Activated T-cell treated with anti-CD3 and anti-CD28 coated beads, Interleukin-2, amount 50 U/mL, for 1 hour (primary cell): ENCODE measurements at regions not wholly inside any gene's neighbourhood (a gene's known extent, or its start where the extent isn't known, plus 50 kb on each side); places are given as distances from the start of the nearest gene placed in this dataset.

ENCODE experiments used
- DNase-seq: peaks from one replicate; pipeline ENCODE4 v3.0.0-alpha.2; 2020

GRCh38 chr2:104561251-104561650 is 292.7 kb upstream of the POU3F3 start:
- DNase-seq = no peak

- DNase-seq = no peak
Observed at GRCh38 chr2:104562537-104562936, 291.4 kb upstream of the POU3F3 start.

GRCh38 chr2:104563398-104563996 is 290.4 kb upstream of the POU3F3 start:
- no peak for DNase-seq

DNA sequence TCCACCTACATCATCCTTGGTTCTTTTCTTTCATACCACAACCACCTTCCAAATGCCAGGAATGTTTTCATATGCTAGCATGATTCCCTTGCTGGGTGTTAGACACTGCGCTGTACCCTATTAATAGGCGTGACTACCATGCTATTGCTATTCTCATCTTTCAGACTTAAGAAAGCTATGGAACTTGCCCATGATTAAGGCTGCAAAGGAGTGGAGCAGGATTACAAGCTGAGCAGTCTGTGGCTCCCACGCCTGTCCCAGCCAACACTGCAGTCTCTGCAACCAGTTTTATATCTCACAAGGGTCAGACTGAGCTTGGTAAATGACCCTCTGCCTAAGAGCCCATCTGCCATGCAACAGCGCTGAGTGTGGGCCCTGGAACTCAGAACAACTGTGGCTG is 285.7 kb upstream of the POU3F3 start:
- no peak for DNase-seq

GRCh38 chr2:104570259-104570658 is 283.7 kb upstream of the POU3F3 start:
- no peak for DNase-seq

DNA sequence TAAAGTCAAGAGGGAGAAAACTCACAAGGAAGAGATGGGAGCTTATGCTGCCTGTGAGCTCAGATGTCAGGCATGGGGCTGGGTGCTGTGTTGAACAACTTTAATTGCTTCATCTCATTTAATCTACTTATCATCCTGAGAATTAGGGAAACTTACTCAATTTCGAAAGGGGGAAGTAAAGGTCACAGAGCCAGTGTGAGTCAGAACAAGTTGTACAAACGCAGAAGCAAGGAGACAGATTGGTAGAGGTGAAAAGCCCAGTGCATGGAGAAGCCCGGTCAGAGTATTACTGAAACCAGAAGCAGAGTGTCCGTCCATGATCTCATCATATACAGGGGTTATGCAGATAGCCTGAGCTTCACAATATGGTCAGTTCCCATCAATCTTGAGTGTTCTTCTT is 281.1 kb upstream of the POU3F3 start:
- DNase-seq = no peak

DNA sequence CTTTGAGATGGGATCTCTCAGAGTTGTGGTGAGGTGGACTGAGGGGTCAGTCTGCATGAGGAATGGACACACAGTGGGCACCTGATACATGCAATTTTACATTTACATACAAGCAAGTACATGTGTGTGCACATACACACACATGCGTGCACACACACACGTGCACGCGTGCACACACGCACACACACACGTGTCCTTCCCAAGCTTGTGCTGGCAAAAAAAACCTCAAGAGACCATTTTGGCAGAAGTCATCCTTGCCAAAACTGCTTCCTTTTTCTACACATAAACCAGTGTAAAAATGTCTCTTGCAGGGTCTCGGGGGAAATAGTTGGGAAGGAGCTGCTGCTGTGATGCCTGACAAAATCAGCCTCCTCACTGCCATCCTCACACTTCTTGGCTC is 279.5 kb upstream of the POU3F3 start:
- DNase-seq = no peak

DNA sequence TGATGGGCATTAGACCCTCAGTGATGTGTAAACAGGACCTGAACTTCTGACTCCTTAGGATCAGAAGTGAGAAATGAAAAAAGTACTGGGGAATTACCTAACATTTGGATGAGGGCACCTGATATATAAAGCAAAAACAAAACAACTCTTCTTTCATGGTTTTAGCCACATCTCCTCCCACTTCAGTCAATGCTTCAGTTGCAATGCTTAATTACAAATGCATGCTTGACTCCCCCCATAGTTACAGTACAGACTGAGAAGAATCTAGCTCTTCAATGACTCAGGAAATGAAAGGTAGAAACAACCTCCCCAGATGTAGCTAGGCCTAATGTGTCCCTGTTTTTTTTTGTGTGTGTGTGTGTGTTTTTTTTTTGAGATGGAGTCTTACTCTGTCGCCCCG is 276.8 kb upstream of the POU3F3 start:
- DNase-seq = no peak

DNA sequence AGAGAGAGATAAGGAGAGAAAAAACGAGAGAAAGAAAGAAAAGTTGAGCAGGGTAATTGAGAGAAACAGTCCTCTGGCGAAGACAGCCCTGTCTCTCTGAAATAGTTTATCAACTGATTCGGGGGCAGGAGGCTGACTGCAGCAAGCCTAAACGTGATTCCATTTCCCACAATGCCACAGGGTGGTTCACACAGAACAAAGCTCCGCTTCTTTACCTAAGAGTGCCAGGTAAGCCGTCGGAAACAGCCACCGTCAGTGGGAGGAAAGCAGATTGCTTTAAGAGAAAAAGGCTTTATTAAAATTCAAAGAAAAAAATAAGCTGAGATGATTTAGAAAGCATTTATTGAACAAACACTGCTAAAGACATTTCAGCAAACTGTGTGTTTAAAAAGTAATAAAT is 271.4 kb upstream of the POU3F3 start:
- DNase-seq = no peak

GRCh38 chr2:104583811-104584210 is 270.1 kb upstream of the POU3F3 start:
- DNase-seq = no peak

DNA sequence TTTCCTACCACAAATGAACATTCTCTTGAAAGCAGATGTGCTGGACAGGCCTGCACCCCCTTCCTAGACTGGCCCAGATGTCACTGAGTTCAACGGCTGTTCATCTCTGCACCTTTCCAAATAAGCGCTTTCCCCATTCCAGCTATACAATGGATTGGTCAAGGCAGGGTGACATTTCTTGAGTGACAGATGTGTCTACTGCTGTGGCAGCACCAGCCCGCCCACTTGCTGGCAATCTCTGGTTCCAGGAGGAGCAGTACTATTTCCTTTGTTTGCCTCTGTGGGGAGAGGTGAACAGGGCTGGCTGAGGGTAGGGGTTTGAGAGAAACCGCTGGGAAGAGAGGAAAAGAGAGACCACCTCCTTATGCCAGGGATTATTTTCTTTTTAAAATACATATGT is 269.5 kb upstream of the POU3F3 start:
- no peak for DNase-seq

GRCh38 chr2:104595576-104595975 is 258.3 kb upstream of the POU3F3 start:
- DNase-seq = no peak

- DNase-seq = no peak
Observed at GRCh38 chr2:104597942-104598341, 256.0 kb upstream of the POU3F3 start.

- no peak for DNase-seq
Observed at GRCh38 chr2:104598636-104599035, 255.3 kb upstream of the POU3F3 start.

DNA sequence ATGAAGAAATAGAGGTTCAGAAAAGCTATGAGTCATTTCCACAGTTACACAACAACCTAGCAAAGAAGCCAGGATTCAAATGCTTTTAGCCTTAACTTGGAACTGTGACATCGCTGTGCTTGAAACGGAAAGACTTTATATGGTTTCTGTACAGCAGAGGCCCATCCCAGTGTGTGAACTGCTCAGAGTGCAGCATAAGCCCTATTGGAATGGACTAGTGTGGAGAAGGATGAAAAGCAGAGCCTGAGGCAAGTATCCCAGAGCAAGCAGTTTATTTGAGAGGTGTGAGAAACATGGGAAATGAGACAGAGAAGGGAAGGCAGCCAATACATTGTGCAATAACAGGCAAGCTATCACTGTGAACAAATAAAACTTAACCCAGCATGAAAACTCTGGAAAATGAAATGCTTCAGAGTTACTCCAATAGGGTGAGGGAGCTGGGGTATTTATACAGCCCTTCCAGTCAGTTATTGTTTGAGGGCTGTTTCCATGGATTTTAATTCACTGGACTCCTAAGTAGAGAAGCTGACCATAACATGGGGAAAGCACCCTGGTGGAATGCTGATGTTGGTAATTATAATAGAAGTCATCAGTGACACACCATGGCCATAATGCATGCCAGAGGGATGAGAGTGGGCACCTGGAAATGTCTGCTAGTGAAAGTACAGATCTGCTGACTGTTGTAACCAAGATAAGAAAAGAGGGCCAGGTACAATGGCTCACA is 254.0 kb upstream of the POU3F3 start:
- DNase-seq = no peak

DNA sequence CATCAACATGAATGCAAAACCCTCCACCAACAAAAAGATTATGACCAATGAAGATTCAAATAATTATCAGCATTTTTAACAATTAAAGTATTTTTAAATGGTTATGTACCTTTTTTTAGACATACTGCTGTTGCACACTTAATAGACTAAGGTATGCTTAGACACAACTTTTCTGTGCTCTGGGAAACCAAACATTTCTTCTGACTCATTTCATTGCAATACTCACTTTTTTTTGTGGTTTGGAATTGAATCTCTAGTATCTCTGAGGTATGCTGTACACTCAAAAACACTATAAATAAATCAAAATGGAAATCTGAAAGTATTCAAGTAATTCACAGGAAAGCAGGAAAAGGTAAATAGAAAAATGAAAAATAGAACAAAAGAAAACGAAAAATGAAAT is 247.9 kb upstream of the POU3F3 start:
- no peak for DNase-seq

DNA sequence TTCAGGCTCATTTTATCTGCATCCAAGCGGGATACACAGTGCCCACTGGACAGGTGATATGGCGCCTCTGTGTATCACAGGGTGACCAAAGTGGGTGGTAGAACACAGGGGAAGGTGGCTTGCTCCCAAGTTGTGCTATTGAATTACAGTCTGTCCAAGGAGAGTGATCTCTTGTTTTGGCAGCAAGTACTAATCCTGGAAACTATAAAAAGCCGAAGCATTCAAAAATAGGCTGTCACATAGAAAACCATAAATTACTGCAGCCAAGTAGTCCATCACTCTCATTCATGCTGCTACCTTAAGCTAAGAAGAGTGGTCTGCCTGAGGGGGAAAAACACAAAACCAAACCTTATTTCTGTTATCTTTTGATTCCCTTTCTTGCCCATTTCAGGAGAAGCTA is 237.1 kb upstream of the POU3F3 start:
- no peak for DNase-seq

DNA sequence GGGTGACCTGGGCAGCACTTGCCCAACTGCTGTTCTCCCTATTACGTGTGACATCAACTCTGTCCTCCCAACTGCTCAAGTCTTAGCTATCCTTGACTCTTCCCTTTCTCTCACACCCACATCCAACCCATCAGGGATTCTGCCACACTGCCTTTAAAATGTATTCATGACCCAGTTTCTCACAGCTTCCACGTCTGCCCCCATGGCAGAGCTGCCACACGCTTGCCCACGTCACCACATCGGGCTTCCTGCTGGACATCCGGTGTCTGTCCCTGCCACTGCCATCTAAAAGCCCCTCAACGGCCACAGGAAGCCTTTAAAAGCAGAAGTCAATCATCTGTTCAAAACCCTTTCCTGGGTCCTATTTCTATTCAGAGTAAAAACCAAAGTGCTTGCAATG is 233.1 kb upstream of the POU3F3 start:
- DNase-seq = no peak

DNA sequence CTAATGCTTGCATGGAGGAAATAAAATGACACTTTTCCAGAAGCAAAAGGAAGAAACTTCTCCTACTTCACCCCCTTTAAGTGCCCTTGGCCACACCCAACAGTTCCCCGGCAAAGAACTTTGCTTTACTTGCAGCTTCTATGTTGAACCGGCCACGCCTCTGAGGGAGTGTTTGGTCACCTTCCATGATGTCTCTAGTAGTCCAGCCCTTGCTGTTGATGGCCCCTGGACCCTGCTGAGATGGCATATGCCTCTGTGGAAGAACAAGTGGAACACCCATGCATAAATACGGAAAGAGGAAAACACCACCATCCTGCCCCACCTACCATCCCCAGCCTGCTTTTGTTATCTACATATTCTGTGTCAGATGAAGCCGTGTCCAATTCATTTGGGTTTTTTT is 218.3 kb upstream of the POU3F3 start:
- DNase-seq = no peak

DNA sequence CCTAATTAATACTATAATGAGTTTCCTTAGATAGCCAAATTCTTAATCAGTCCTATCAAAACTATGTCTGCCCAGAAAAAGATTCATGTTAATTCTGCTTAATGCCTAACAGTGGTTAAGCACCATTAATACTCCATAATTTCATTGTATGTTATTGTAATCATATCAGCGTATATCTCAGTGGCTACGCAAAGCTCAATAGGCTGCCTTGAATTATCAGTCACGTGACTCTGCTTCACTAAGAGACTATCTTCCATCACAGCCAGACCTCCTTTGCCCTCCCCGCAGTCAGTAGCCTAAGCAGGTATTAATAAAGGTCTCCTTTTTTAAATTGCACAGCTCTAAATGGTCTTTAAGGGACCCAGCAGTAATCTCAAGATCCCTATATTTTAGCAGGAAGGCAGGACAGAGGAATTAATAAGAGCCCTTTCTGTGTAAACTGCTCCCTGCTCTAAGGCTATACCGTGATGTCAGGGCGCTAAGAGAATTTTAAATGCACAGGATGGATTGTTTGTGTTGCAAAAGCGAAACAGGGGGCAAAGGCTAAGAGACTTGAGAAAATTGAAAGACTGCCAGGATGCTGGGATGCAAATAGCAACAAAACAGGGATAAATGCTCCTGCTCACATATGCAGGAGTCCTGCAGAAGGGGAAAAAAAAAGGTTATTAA is 215.6 kb upstream of the POU3F3 start:
- DNase-seq = no peak

DNA sequence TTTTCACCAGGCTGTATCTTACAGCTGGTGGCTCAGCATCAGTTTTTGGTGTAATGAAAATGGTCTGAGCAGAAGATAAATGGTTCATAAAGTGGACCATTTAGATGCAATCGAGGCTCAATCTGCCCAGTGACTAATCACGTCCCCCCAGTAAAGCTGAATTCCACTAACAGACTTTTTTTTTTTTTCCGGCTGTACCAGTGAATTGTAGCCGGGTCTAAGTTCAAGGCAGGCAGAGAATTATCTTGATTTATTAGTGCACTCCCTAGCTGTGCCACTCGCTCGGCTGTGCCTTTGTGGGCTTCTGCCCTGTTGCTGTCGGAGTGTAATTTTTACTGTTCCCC is 215.1 kb upstream of the POU3F3 start:
- no peak for DNase-seq

DNA sequence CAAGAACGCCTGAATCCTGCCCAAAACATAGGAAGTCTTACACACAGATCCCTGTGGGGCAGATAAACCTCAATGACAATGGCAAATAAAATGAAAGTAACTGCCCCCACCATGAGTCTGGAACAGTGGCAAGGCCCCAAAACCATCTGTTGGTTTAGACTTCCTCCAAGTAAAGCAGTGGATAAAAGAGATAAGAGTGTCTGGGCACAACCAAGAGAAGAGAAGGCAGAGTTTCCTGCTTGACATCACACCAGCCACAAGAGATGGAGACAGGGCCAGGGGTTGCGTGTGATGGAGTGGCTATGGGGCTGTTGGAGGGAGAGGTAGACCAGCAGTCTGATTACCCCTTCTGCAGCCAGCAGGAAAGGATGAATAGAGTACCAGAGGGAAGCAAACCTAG is 212.1 kb upstream of the POU3F3 start:
- no peak for DNase-seq

DNA sequence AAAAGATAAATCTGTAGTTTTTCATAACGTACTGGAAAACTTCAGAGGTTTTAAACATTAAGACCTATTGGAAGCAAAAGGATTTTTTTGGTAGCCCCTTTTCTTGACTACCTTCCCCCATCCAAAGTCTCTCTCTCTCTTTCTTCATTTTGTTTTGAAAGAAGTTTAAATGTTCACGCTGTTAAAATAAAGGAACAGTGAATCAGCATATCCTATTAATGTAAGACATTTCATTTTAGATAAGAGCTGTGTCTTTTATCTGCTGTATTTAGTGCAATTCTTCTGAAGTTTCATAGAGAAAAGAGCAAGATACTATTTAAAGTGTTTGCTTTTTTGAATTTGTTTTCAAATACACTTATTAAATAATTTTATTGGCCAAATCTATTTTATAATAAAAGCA is 205.5 kb upstream of the POU3F3 start:
- no peak for DNase-seq

- DNase-seq = no peak
Observed at GRCh38 chr2:104649866-104650265, 204.0 kb upstream of the POU3F3 start.
